K562 (cell line): ENCODE measurements at regions not wholly inside any gene's neighbourhood (a gene's known extent, or its start where the extent isn't known, plus 50 kb on each side); places are given as distances from the start of the nearest gene placed in this dataset.
A peak's percentile ranks its signal among the peaks of the same experiment; 100 is the strongest.

Experiments
- ATAC-seq: fragments of 200-7000 bp; cut with Tn5 transposase; 3 replicates; pipeline ENCODE4 v1.9.1; 2020; ENCODE audit warnings: moderate library complexity
- BruUV-seq: library from RNA; stranded (reverse); fragments of 400-500 nt; replicated peaks from 2 replicates; lab custom pipeline; 2021; lab: Mats Ljungman, UMichigan
- CTCF ChIA-PET: fragments of 300-600 bp; formaldehyde crosslinking; extraction: SDS; loops from one replicate; lab custom pipeline; 2021; ENCODE audit warnings: low intra/inter-chr PET ratio; lab: Yijun Ruan, JAX
- POLR2A ChIA-PET: fragments of 300-600, 350-650 bp; sonication (Branson Sonifier 250); formaldehyde crosslinking; extraction: SDS; loops from one replicate; lab custom pipeline; 2021; ENCODE audit warnings: antibody characterized with exemption, inconsistent platforms; lab: Yijun Ruan, JAX
- DNase-seq, 4 experiments: peaks; one replicate each; pipeline versions ENCODE4 v3.0.0 to v3.0.0-alpha.2; 2011 to 2018; ENCODE audit warnings: low spot score in 3 of 4, mixed read lengths in 3 of 4; ENCODE audit errors: extremely low read depth in 1 of 4
- FAIRE-seq: peaks from 2 replicates; lab custom pipeline; 2011; peaks lifted over from hg19 to GRCh38; lab: Jason Lieb, UNC
- H2AFZ ChIP-seq: 2 replicates; pipeline ENCODE4 v1.6.0; 2011; ENCODE audit warnings: low read depth, low read length, control low read depth, inconsistent platforms
- H3K27ac ChIP-seq: fragments of 200-600 bp; 3 replicates; pipeline ENCODE4 v1.8.0; 2011; ENCODE audit warnings: low read depth, mild to moderate bottlenecking, control low read depth, inconsistent platforms, low read length, moderate library complexity, mixed read lengths; ENCODE audit errors: extremely low read depth
- H3K27me3 ChIP-seq, 2 experiments: fragments of 300-600 bp in 1 of 2; 2 replicates in 1 of 2; 3 replicates in 1 of 2; pipeline versions ENCODE4 v1.6.0 to v1.8.0; 2011; ENCODE audit warnings: inconsistent platforms in 2 of 2, low read length in 2 of 2, mild to moderate bottlenecking in 1 of 2, mixed read lengths in 1 of 2, moderate library complexity in 1 of 2; ENCODE audit not compliant: control insufficient read depth in 2 of 2, insufficient read depth in 2 of 2
- H3K36me3 ChIP-seq: fragments of 300-600 bp; 3 replicates; pipeline ENCODE4 v1.8.0; 2011; ENCODE audit warnings: mild to moderate bottlenecking, low read length, inconsistent platforms; ENCODE audit not compliant: control insufficient read depth, insufficient read depth
- H3K4me1 ChIP-seq, 2 experiments: fragments of 200-600 bp in 1 of 2; replicated peaks in 1 of 2; 2 replicates in 1 of 2; 3 replicates in 1 of 2; pipeline versions ENCODE4 v1.5.1 to v1.8.0; 2011; ENCODE audit warnings: inconsistent platforms in 2 of 2, low read length in 2 of 2, mild to moderate bottlenecking in 1 of 2, mixed read lengths in 1 of 2, moderate library complexity in 1 of 2; ENCODE audit not compliant: control insufficient read depth in 2 of 2, insufficient read depth in 2 of 2
- H3K4me2 ChIP-seq: 2 replicates; pipeline ENCODE4 v1.6.1; 2011; ENCODE audit warnings: low read length, control low read depth, inconsistent platforms, mixed read lengths; ENCODE audit not compliant: insufficient read depth
- H3K4me3 ChIP-seq: fragments of 200-600 bp; sonication (generic), shearing (Covaris generic); 2 replicates; pipeline ENCODE4 v1.5.1; 2016; ENCODE audit warnings: control low read depth, inconsistent platforms
- H3K79me2 ChIP-seq: fragments of 200-600 bp; 3 replicates; pipeline ENCODE4 v1.8.0; 2011; ENCODE audit warnings: low read length, inconsistent platforms; ENCODE audit not compliant: control insufficient read depth, insufficient read depth
- H3K9ac ChIP-seq, 2 experiments: 2 replicates each; pipeline versions ENCODE4 v1.6.0 to v1.6.1; 2011; ENCODE audit warnings: low read depth in 2 of 2, low read length in 2 of 2, control low read depth in 1 of 2, inconsistent platforms in 1 of 2, mild to moderate bottlenecking in 1 of 2, mixed read lengths in 1 of 2; ENCODE audit not compliant: insufficient read depth in 1 of 2
- H3K9me1 ChIP-seq: one replicate; pipeline ENCODE4 v1.6.0; 2011; ENCODE audit warnings: inconsistent platforms, mild to moderate bottlenecking, low read length, moderate library complexity; ENCODE audit not compliant: control insufficient read depth, insufficient read depth
- H3K9me3 ChIP-seq: replicated peaks from 2 replicates; pipeline ENCODE4 v1.5.1; 2011; ENCODE audit warnings: low read depth, low read length, inconsistent platforms; ENCODE audit not compliant: control insufficient read depth, insufficient read depth
- H4K20me1 ChIP-seq: replicated peaks from 2 replicates; pipeline ENCODE4 v1.6.1; 2011; ENCODE audit warnings: low read length, inconsistent platforms, mixed read lengths; ENCODE audit not compliant: control insufficient read depth, insufficient read depth
- BCOR ChIP-seq: fragments of 450-650 bp; IDR thresholded peaks from 2 replicates; pipeline ENCODE4 v1.6.1; 2016
- CBX2 ChIP-seq: fragments of 200-600 bp; sonication (generic); IDR thresholded peaks from one replicate; pipeline ENCODE4 v1.6.1; 2012; ENCODE audit warnings: mild to moderate bottlenecking, low read length, inconsistent platforms; ENCODE audit not compliant: insufficient read depth, poor library complexity, severe bottlenecking
- EP400 ChIP-seq: fragments of 450-650 bp; IDR thresholded peaks from 2 replicates; pipeline ENCODE4 v1.6.1; 2017; ENCODE audit warnings: antibody characterized with exemption, mild to moderate bottlenecking, moderate library complexity
- ESRRA ChIP-seq: fragments of 450-650 bp; IDR thresholded peaks from 2 replicates; pipeline ENCODE4 v1.6.1; 2014; ENCODE audit warnings: low read depth, mild to moderate bottlenecking, moderate library complexity, borderline replicate concordance
- ETV5 ChIP-seq: sonication (generic); formaldehyde crosslinking; IDR thresholded peaks from 2 replicates; pipeline ENCODE4 v1.4.0; 2020; ENCODE audit warnings: low read depth, mild to moderate bottlenecking, missing genetic modification reagents
- FOSL1 ChIP-seq: fragments of 200-800 bp; sonication (Bioruptor generic); conservative IDR thresholded peaks from 2 replicates; pipeline ENCODE4 v1.6.1; 2016; ENCODE audit warnings: missing genetic modification characterization, missing compliant biosample characterization
- RBM25 ChIP-seq: fragments of 200-400 bp; formaldehyde crosslinking; IDR thresholded peaks from 2 replicates; pipeline ENCODE4 v1.6.1; 2018; ENCODE audit warnings: low read length, low read depth, moderate library complexity; ENCODE audit not compliant: severe bottlenecking
- TFAM ChIP-seq: fragments of 250-450 bp; sonication (Bioruptor Pico); conservative IDR thresholded peaks from 2 replicates; pipeline ENCODE4 v1.5.0; 2021; ENCODE audit warnings: mild to moderate bottlenecking, moderate library complexity
- ZNF184 ChIP-seq: sonication (generic); formaldehyde crosslinking; IDR thresholded peaks from 2 replicates; pipeline ENCODE4 v1.5.0; 2020; ENCODE audit warnings: missing genetic modification reagents
- ZNF274 ChIP-seq: IDR thresholded peaks from 2 replicates; pipeline ENCODE4 v1.6.1; 2011; ENCODE audit warnings: low read depth, mild to moderate bottlenecking, low read length, moderate library complexity, borderline replicate concordance
- ZNF431 ChIP-seq: sonication (generic); formaldehyde crosslinking; IDR thresholded peaks from 2 replicates; pipeline ENCODE4 v1.8.0; 2022; ENCODE audit warnings: mild to moderate bottlenecking, missing genetic modification reagents
- ZNF445 ChIP-seq: fragments of 250-450 bp; sonication (Bioruptor Pico); IDR thresholded peaks from 2 replicates; pipeline ENCODE4 v1.4.0; 2020; ENCODE audit warnings: low read depth, mild to moderate bottlenecking, moderate library complexity
- ZNF764 ChIP-seq: fragments of 250-450 bp; sonication (Bioruptor Pico); IDR thresholded peaks from 2 replicates; pipeline ENCODE4 v1.4.0; 2020; ENCODE audit warnings: low read depth, mild to moderate bottlenecking, moderate library complexity
- ZZZ3 ChIP-seq: fragments of 450-650 bp; IDR thresholded peaks from 2 replicates; pipeline ENCODE4 v1.6.1; 2016; ENCODE audit warnings: antibody characterized with exemption, mild to moderate bottlenecking, moderate library complexity
- WGBS: fragments of 100-300 bp; shearing (Covaris generic); methylation state at CpG from one replicate; pipeline ENCODE4 v1.1.6; 2016; ENCODE audit warnings: low coverage, mixed read lengths; ENCODE audit not compliant: insufficient coverage; ENCODE audit errors: missing lambda C conversion rate; 5-methylcytosine and 5-hydroxymethylcytosine counted together
- in situ Hi-C: fragments of 300-500 bp; cut with MboI; formaldehyde crosslinking; loops from 4 replicates; pipeline ENCODE4 v1.15.0; 2018; ENCODE audit warnings: inconsistent platforms, mixed read lengths
- intact Hi-C: fragments of 100-400 bp; cut with micrococcal nuclease; formaldehyde crosslinking; loops from 2 replicates; pipeline ENCODE4 v1.14.2; 2022
- TF ChIP-seq, protein P1 (sequence below): sonication (generic); formaldehyde crosslinking; IDR thresholded peaks from 2 replicates; pipeline ENCODE4 v1.8.0; 2022; ENCODE audit warnings: mild to moderate bottlenecking, missing genetic modification reagents

DNA sequence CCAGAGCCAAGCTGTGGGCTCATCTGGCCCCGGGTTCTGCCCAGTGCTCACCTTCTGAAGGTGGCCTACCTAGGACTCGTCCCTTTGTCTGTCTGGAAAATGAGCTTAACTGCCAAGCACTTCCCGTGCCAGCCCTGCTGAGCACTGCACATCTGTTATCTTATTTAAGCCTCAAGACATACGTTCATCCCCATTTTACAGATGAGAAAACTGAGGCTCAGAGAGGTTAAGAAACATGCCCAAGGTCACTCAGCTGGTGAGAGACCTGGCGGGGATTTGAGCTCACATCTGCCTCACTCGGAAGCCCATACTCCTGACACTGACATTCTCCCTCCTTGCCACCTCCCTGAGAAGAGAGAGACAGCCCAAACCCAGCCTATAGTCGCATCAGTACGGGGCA, 226.2 kb downstream of the MN1 start:
- ChIA-PET POLR2A (no interaction called here), CTCF (no interaction called here)
- DNase-seq (no peak), ATAC-seq (no peak)
- Histone ChIP-seq H3K27ac (no peak overlapping the region), H3K4me3 (no peak overlapping the region), H3K4me2 (no peak overlapping the region), H3K79me2 (no peaks in the 10 kb centered on the region), H3K9me1 (no peaks in the 10 kb centered on the region), H4K20me1 (no peaks in the 10 kb centered on the region; the same call in 1 of the 2 replicates), H3K36me3 (no peaks in the 10 kb centered on the region), H3K9ac (no peak overlapping the region), H3K4me1 (no peaks in the 10 kb centered on the region; a peak in 1 of 5 replicates), H3K9me3 (no peaks in the 10 kb centered on the region; the same call in 1 of the 2 replicates)
- in situ Hi-C loops (no loop called here), intact Hi-C loops (no loop called here)
- BruUV-seq: no TSS peak
- 6% methylated on average over 7 of the region's 8 CpGs for WGBS
- TF ChIP-seq ZNF431 (CRISPR knock-in tag): no peak
- no peak for TF ChIP-seq FOSL1 (tag)
- no peak for TF ChIP-seq ZNF274
- peak; percentile 74; the same call in 1 of the 2 replicates for TF ChIP-seq ESRRA
- no peak for TF ChIP-seq ZZZ3
- peak; percentile 30; the same call in 1 of the 2 replicates for TF ChIP-seq BCOR
- TF ChIP-seq RBM25: peak; percentile 73
- TF ChIP-seq, all 486 proteins: peak for 3
- FAIRE-seq: no peak
- H3K27me3 ChIP-seq: peaks cover 7 to 47% of the 10 kb centered on the region in 2 experiments
- H2AFZ ChIP-seq: no peak overlapping the region

DNA sequence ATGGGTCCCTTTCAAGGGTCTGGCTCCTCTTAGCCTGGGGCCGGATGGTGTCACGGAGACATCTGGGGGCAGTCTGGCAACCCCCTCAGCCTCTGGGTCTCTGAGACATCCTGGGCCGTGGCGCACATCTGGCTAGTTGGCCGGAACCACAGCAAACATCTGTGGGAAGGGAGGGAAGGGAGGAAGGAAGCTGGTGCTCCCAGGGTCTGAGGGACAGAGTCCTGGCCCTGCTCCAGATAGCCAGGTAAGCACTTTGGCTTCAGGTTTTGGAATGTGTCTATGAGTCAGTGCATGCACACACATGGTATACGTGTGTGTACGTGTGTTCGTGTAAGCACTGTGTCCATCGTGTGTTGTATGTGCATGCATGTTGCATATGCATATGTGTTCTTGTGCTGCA, 225.1 kb downstream of the MN1 start:
- H4K20me1 ChIP-seq: no peaks in the 10 kb centered on the region; the same call in 1 of the 2 replicates
- BruUV-seq: no TSS peak
- H3K36me3 ChIP-seq: no peaks in the 10 kb centered on the region
- H3K27ac ChIP-seq: no peak overlapping the region
- intact Hi-C loops (no loop called here), in situ Hi-C loops (no loop called here)
- H3K4me1 ChIP-seq: no peaks in the 10 kb centered on the region; a peak in 1 of 5 replicates
- no peak overlapping the region for H2AFZ ChIP-seq
- H3K4me3 ChIP-seq: no peak overlapping the region
- FAIRE-seq: no peak
- DNase-seq: no peak
- no peak overlapping the region for H3K9ac ChIP-seq
- CTCF ChIA-PET: no interaction called here
- H3K9me1 ChIP-seq: no peaks in the 10 kb centered on the region
- H3K4me2 ChIP-seq: no peak overlapping the region
- no peaks in the 10 kb centered on the region; the same call in 1 of the 2 replicates for H3K9me3 ChIP-seq
- no peaks in the 10 kb centered on the region for H3K79me2 ChIP-seq
- WGBS: 0% methylated on average over 7 of the region's 9 CpGs
- POLR2A ChIA-PET: no interaction called here
- no peak for ATAC-seq
- peaks cover 9 to 57% of the 10 kb centered on the region in 2 experiments for H3K27me3 ChIP-seq
- TF ChIP-seq ZNF764 (CRISPR knock-in tag) (no peak), ZNF184 (CRISPR knock-in tag) (no peak), EP400 (no peak), TFAM (no peak), ZNF445 (CRISPR knock-in tag) (no peak), ETV5 (CRISPR knock-in tag) (no peak), CBX2 (no peak)
- TF ChIP-seq, protein P1, sequence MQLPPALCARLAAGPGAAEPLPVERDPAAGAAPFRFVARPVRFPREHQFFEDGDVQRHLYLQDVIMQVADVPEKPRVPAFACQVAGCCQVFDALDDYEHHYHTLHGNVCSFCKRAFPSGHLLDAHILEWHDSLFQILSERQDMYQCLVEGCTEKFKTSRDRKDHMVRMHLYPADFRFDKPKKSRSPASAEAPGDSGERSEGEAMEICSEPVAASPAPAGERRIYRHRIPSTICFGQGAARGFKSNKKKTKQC (CRISPR knock-in tag): no peak
